Neural progenitor cell (in vitro differentiated cells): ENCODE measurements at regions not wholly inside any gene's neighbourhood (a gene's known extent, or its start where the extent isn't known, plus 50 kb on each side); places are given as distances from the start of the nearest gene placed in this dataset.

ENCODE experiments used
- DNase-seq: peaks from one replicate; pipeline ENCODE4 v3.0.0-alpha.2; 2016; ENCODE audit warnings: low spot score
- H2AFZ ChIP-seq: fragments of 200-600 bp; sonication (generic); replicated peaks from 2 replicates; pipeline ENCODE4 v1.6.1; 2016; ENCODE audit warnings: antibody characterized with exemption
- H3F3A ChIP-seq: fragments of 200-600 bp; sonication (generic); 2 replicates; pipeline ENCODE4 v1.6.1; 2016; ENCODE audit warnings: antibody characterized with exemption, low read depth
- H3K27ac ChIP-seq: fragments of 200-600 bp; sonication (generic); 2 replicates; pipeline ENCODE4 v1.5.1; 2016; ENCODE audit warnings: mild to moderate bottlenecking
- H3K27me3 ChIP-seq: fragments of 200-600 bp; sonication (generic); 2 replicates; pipeline ENCODE4 v1.6.1; 2016; ENCODE audit warnings: mild to moderate bottlenecking, moderate library complexity
- H3K36me3 ChIP-seq: fragments of 200-600 bp; sonication (generic); 2 replicates; pipeline ENCODE4 v1.5.1; 2016
- H3K4me1 ChIP-seq: fragments of 200-600 bp; sonication (generic); 2 replicates; pipeline ENCODE4 v1.6.1; 2016; ENCODE audit warnings: mixed run types
- H3K4me2 ChIP-seq: fragments of 200-600 bp; sonication (generic); 2 replicates; pipeline ENCODE4 v1.6.1; 2016
- H3K4me3 ChIP-seq: fragments of 200-600 bp; sonication (generic); 2 replicates; pipeline ENCODE4 v1.5.1; 2016
- H3K79me2 ChIP-seq: fragments of 200-600 bp; sonication (generic); 2 replicates; pipeline ENCODE4 v1.6.1; 2016; ENCODE audit warnings: low read depth
- H3K9ac ChIP-seq: fragments of 200-600 bp; sonication (generic); 2 replicates; pipeline ENCODE4 v1.6.1; 2016
- H3K9me3 ChIP-seq: fragments of 200-600 bp; sonication (generic); 2 replicates; pipeline ENCODE4 v1.5.1; 2016; ENCODE audit warnings: low read depth
- H4K20me1 ChIP-seq: fragments of 200-600 bp; sonication (generic); 2 replicates; pipeline ENCODE4 v1.6.1; 2016; ENCODE audit warnings: low read depth
- H3K27ac Mint-ChIP-seq: 3 replicates; pipeline ENCODE4 v1.8.0; 2021; ENCODE audit warnings: mixed read lengths
- H3K27me3 Mint-ChIP-seq: 2 replicates; pipeline ENCODE4 v1.8.0; 2022; ENCODE audit warnings: low read depth, mild to moderate bottlenecking, inconsistent platforms, moderate library complexity, mixed read lengths; ENCODE audit not compliant: insufficient read depth
- H3K36me3 Mint-ChIP-seq: 3 replicates; pipeline ENCODE4 v1.8.0; 2021; ENCODE audit warnings: mixed read lengths
- H3K4me1 Mint-ChIP-seq: 3 replicates; pipeline ENCODE4 v1.8.0; 2021; ENCODE audit warnings: mixed read lengths
- H3K4me3 Mint-ChIP-seq: 3 replicates; pipeline ENCODE4 v1.8.0; 2021; ENCODE audit warnings: mild to moderate bottlenecking, moderate library complexity, mixed read lengths
- H3K9me3 Mint-ChIP-seq: 3 replicates; pipeline ENCODE4 v1.8.0; 2020; ENCODE audit warnings: mixed read lengths
- CTCF ChIP-seq: fragments of 200-600 bp; sonication (generic); IDR thresholded peaks from 2 replicates; pipeline ENCODE4 v1.5.1; 2017; ENCODE audit warnings: antibody characterized with exemption, mild to moderate bottlenecking
- EZH2 ChIP-seq: fragments of 200-600 bp; sonication (generic); IDR thresholded peaks from 2 replicates; pipeline ENCODE4 v1.6.1; 2017; ENCODE audit warnings: antibody characterized with exemption, mild to moderate bottlenecking, moderate library complexity
- EZH2phosphoT487 ChIP-seq: fragments of 200-600 bp; sonication (generic); IDR thresholded peaks from 2 replicates; pipeline ENCODE4 v1.6.1; 2017; ENCODE audit warnings: antibody characterized with exemption

- Histone ChIP-seq H3K36me3 (no peaks in the 10 kb centered on the region), H2AFZ (no peak overlapping the region)
Measured at GRCh38 chr5:163619273-163619934, 114.0 kb downstream of the MAT2B start.

GRCh38 chr5:163619951-163620350 lies 114.5 kb downstream of the MAT2B start:
- Histone ChIP-seq H3K4me2 (no peak overlapping the region), H3K9ac (no peak overlapping the region), H3K4me1 (peaks cover 4% of the 10 kb centered on the region), H4K20me1 (no peaks in the 10 kb centered on the region), H2AFZ (no peak overlapping the region), H3K27ac (no peak overlapping the region), H3K9me3 (no peaks in the 10 kb centered on the region), H3F3A (no peaks in the 10 kb centered on the region), H3K36me3 (no peaks in the 10 kb centered on the region), H3K4me3 (no peak overlapping the region), H3K79me2 (no peaks in the 10 kb centered on the region), H3K27me3 (no peaks in the 10 kb centered on the region)
- Mint-ChIP-seq H3K36me3 (no peaks in the 10 kb centered on the region), H3K27me3 (no peaks in the 10 kb centered on the region), H3K4me3 (no peak overlapping the region), H3K4me1 (peaks cover 5% of the 10 kb centered on the region), H3K27ac (no peak overlapping the region), H3K9me3 (peaks cover 2% of the 10 kb centered on the region)
- TF ChIP-seq CTCF: no peak
- TF ChIP-seq EZH2: no peak
- no peak for TF ChIP-seq EZH2phosphoT487
- peak; percentile 11 for DNase-seq

More at GRCh38 chr5:163619273-163619934, 114.0 kb downstream of the MAT2B start:
- no peak for DNase-seq
- peaks cover 5% of the 10 kb centered on the region for H3K4me1 Mint-ChIP-seq
- no peaks in the 10 kb centered on the region for H3K79me2 ChIP-seq
- no peak for TF ChIP-seq EZH2
- TF ChIP-seq CTCF: no peak
- no peak for TF ChIP-seq EZH2phosphoT487
- H3K36me3 Mint-ChIP-seq: no peaks in the 10 kb centered on the region
- no peaks in the 10 kb centered on the region for H3K27me3 Mint-ChIP-seq
- H4K20me1 ChIP-seq: no peaks in the 10 kb centered on the region
- no peaks in the 10 kb centered on the region for H3F3A ChIP-seq
- no peak overlapping the region for H3K4me3 ChIP-seq
- peaks cover 2% of the 10 kb centered on the region for H3K9me3 Mint-ChIP-seq
- no peaks in the 10 kb centered on the region for H3K27me3 ChIP-seq
- no peak overlapping the region for H3K9ac ChIP-seq
- H3K4me1 ChIP-seq: peaks cover 4% of the 10 kb centered on the region
- H3K27ac Mint-ChIP-seq: no peak overlapping the region
- no peak overlapping the region for H3K4me3 Mint-ChIP-seq
- no peak overlapping the region for H3K27ac ChIP-seq
- no peaks in the 10 kb centered on the region for H3K9me3 ChIP-seq
- no peak overlapping the region for H3K4me2 ChIP-seq

GRCh38 chr5:163622799-163623198 lies 117.4 kb downstream of the MAT2B start:
- Histone ChIP-seq H3K79me2 (no peaks in the 10 kb centered on the region), H3K36me3 (no peaks in the 10 kb centered on the region), H3K9me3 (no peaks in the 10 kb centered on the region), H3K4me1 (peaks cover 4% of the 10 kb centered on the region), H4K20me1 (no peaks in the 10 kb centered on the region), H3K27ac (no peak overlapping the region), H3K27me3 (no peaks in the 10 kb centered on the region), H3F3A (no peaks in the 10 kb centered on the region), H3K4me3 (no peak overlapping the region), H3K4me2 (no peak overlapping the region), H2AFZ (no peak overlapping the region), H3K9ac (no peak overlapping the region)
- Mint-ChIP-seq H3K9me3 (peaks cover 2% of the 10 kb centered on the region), H3K36me3 (no peaks in the 10 kb centered on the region), H3K27me3 (no peaks in the 10 kb centered on the region), H3K4me1 (peaks cover 5% of the 10 kb centered on the region), H3K27ac (no peak overlapping the region), H3K4me3 (no peak overlapping the region)
- DNase-seq: no peak
- TF ChIP-seq CTCF: no peak
- TF ChIP-seq EZH2: no peak
- no peak for TF ChIP-seq EZH2phosphoT487
